SU-DHL-6 (cell line): ENCODE measurements at regions not wholly inside any gene's neighbourhood (a gene's known extent, or its start where the extent isn't known, plus 50 kb on each side); places are given as distances from the start of the nearest gene placed in this dataset.

ENCODE experiments used
- H2AFZ ChIP-seq: fragments of 200-600 bp; sonication (generic); 2 replicates; pipeline ENCODE4 v1.6.1; 2014; ENCODE audit warnings: low read depth, mild to moderate bottlenecking, moderate library complexity, mixed read lengths, antibody characterized with exemption, low read length; ENCODE audit not compliant: severe bottlenecking
- H3F3A ChIP-seq: fragments of 200-600 bp; shearing (Covaris generic); 2 replicates; pipeline ENCODE4 v1.6.0; 2016; ENCODE audit warnings: antibody characterized with exemption, mild to moderate bottlenecking; ENCODE audit not compliant: insufficient read depth
- H3K27ac ChIP-seq: fragments of 200-600 bp; sonication (generic); 2 replicates; pipeline ENCODE4 v1.5.1; 2016; ENCODE audit warnings: low read depth, mild to moderate bottlenecking, low read length, moderate library complexity, mixed read lengths
- H3K27me3 ChIP-seq: fragments of 200-600 bp; sonication (generic), shearing (Covaris generic); 2 replicates; pipeline ENCODE4 v1.6.0; 2014; ENCODE audit warnings: mild to moderate bottlenecking, low read length
- H3K36me3 ChIP-seq: fragments of 200-600 bp; sonication (generic); 2 replicates; pipeline ENCODE4 v1.6.1; 2014; ENCODE audit warnings: mild to moderate bottlenecking, low read length, mixed read lengths
- H3K4me2 ChIP-seq: fragments of 300-600, 200-600 bp; shearing (Covaris generic), sonication (generic); 2 replicates; pipeline ENCODE4 v1.6.0; 2014; ENCODE audit warnings: low read length, low read depth, mild to moderate bottlenecking; ENCODE audit not compliant: poor library complexity, severe bottlenecking
- H3K4me3 ChIP-seq: fragments of 200-600 bp; sonication (generic); 2 replicates; pipeline ENCODE4 v1.5.1; 2014; ENCODE audit warnings: antibody characterized with exemption, low read length, mild to moderate bottlenecking, mixed read lengths; ENCODE audit not compliant: insufficient read depth, poor library complexity, severe bottlenecking
- H3K79me2 ChIP-seq: fragments of 200-600 bp; sonication (generic); 2 replicates; pipeline ENCODE4 v1.6.1; 2014; ENCODE audit warnings: mild to moderate bottlenecking, low read length, moderate library complexity; ENCODE audit not compliant: insufficient read depth
- H3K9ac ChIP-seq: fragments of 200-600 bp; sonication (generic); 2 replicates; pipeline ENCODE4 v1.7.0; 2014; ENCODE audit warnings: mild to moderate bottlenecking, low read length
- H3K9me2 ChIP-seq: fragments of 200-600 bp; sonication (generic); replicated peaks from 2 replicates; pipeline ENCODE4 v1.6.1; 2014; ENCODE audit warnings: low read length; ENCODE audit not compliant: insufficient read depth
- H3K9me3 ChIP-seq: fragments of 200-600 bp; sonication (generic); 2 replicates; pipeline ENCODE4 v1.6.1; 2014; ENCODE audit warnings: low read length, mixed read lengths; ENCODE audit not compliant: insufficient read depth
- H4K20me1 ChIP-seq: fragments of 200-600 bp; sonication (generic); 2 replicates; pipeline ENCODE4 v1.6.1; 2014; ENCODE audit warnings: low read depth, mild to moderate bottlenecking, antibody characterized with exemption, low read length, moderate library complexity, mixed read lengths
- EZH2phosphoT487 ChIP-seq: fragments of 200-600 bp; sonication (generic), shearing (Covaris generic); conservative IDR thresholded peaks from 2 replicates; pipeline ENCODE4 v1.6.1; 2018; ENCODE audit warnings: mild to moderate bottlenecking, antibody characterized with exemption, low read length, moderate library complexity, mixed read lengths
- TF ChIP-seq, protein P1 (sequence below): fragments of 200-600 bp; sonication (generic); IDR thresholded peaks from one replicate; pipeline ENCODE4 v1.5.1; 2017; ENCODE audit warnings: antibody characterized with exemption, mild to moderate bottlenecking, low read length, moderate library complexity; ENCODE audit not compliant: insufficient read depth, poor library complexity, severe bottlenecking

DNA sequence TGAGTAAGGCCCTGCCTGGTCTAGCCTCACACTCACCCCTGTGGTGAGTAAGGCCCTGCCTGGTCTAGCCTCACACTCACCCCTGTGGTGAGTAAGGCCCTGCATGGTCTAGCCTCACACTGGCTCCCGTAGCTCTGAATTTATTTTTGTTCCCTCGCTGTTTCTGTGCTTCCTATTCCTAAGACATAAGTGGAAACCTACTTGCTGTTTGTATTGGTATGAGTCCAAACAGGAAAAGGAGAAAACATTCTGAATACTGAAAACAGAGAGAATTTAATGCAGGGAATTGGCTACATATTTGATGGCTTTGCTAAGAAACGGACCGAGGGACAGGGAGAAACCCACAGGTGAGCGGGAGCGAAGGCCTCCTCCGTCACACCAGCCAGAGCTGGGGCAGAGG, 267.8 kb downstream of the FOXL1 start:
- no peak overlapping the region for H3K9ac ChIP-seq

GRCh38 chr16:86848821-86849220, 270.5 kb downstream of the FOXL1 start:
- no peak for TF ChIP-seq EZH2phosphoT487
- TF ChIP-seq, protein P1, sequence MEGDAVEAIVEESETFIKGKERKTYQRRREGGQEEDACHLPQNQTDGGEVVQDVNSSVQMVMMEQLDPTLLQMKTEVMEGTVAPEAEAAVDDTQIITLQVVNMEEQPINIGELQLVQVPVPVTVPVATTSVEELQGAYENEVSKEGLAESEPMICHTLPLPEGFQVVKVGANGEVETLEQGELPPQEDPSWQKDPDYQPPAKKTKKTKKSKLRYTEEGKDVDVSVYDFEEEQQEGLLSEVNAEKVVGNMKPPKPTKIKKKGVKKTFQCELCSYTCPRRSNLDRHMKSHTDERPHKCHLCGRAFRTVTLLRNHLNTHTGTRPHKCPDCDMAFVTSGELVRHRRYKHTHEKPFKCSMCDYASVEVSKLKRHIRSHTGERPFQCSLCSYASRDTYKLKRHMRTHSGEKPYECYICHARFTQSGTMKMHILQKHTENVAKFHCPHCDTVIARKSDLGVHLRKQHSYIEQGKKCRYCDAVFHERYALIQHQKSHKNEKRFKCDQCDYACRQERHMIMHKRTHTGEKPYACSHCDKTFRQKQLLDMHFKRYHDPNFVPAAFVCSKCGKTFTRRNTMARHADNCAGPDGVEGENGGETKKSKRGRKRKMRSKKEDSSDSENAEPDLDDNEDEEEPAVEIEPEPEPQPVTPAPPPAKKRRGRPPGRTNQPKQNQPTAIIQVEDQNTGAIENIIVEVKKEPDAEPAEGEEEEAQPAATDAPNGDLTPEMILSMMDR, result no peak
- H3K9me3 ChIP-seq, result no peaks in the 10 kb centered on the region
- no peak overlapping the region for H2AFZ ChIP-seq
- no peaks in the 10 kb centered on the region for H4K20me1 ChIP-seq
- no peak overlapping the region for H3K27ac ChIP-seq
- no peak overlapping the region for H3K9ac ChIP-seq
- H3K9me2 ChIP-seq, result no peaks in the 10 kb centered on the region
- H3K27me3 ChIP-seq, result no peaks in the 10 kb centered on the region
- H3K79me2 ChIP-seq, result no peaks in the 10 kb centered on the region
- H3K4me3 ChIP-seq, result no peak overlapping the region
- no peak overlapping the region for H3K4me2 ChIP-seq
- no peaks in the 10 kb centered on the region for H3F3A ChIP-seq
- H3K36me3 ChIP-seq, result no peaks in the 10 kb centered on the region

More for the DNA sequence above, 267.8 kb downstream of the FOXL1 start:
- Histone ChIP-seq H3F3A (no peaks in the 10 kb centered on the region), H3K27me3 (no peaks in the 10 kb centered on the region), H3K4me3 (no peak overlapping the region), H4K20me1 (no peaks in the 10 kb centered on the region), H3K36me3 (no peaks in the 10 kb centered on the region), H3K4me2 (no peak overlapping the region), H3K79me2 (no peaks in the 10 kb centered on the region), H2AFZ (no peak overlapping the region), H3K9me2 (no peaks in the 10 kb centered on the region), H3K9me3 (no peaks in the 10 kb centered on the region), H3K27ac (no peak overlapping the region)
- TF ChIP-seq EZH2phosphoT487, result no peak
- TF ChIP-seq, protein P1, result no peak

DNA sequence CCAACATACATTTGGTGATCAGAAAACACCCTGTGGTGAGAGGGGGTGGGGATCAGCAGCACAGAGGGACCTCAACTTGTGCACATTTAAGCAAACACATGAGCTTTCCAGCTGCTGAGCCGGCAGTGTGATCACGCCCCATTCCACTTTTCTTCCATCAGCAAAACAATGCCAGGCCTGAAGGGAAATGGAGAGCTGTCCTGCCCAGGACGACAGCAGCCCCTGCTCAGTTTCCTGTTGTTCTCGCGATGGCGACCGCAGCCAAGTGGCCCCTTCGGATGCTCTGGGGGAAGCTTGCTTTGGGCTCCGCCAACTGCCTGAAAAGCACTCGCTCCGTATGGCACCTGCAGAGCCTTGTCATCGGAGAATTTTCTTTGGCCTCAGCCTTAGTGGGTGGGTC, 272.3 kb downstream of the FOXL1 start:
- TF ChIP-seq, protein P1, result no peak
- TF ChIP-seq EZH2phosphoT487, result no peak
- Histone ChIP-seq H4K20me1 (no peaks in the 10 kb centered on the region), H3K36me3 (no peaks in the 10 kb centered on the region), H3K9me2 (no peaks in the 10 kb centered on the region), H2AFZ (no peak overlapping the region), H3F3A (no peaks in the 10 kb centered on the region), H3K9ac (no peak overlapping the region), H3K27me3 (no peaks in the 10 kb centered on the region), H3K79me2 (no peaks in the 10 kb centered on the region), H3K4me3 (no peak overlapping the region), H3K27ac (no peak overlapping the region), H3K9me3 (no peaks in the 10 kb centered on the region), H3K4me2 (no peak overlapping the region)
